Astrocyte (in vitro differentiated cells and primary cell): ENCODE measurements at regions not wholly inside any gene's neighbourhood (a gene's known extent, or its start where the extent isn't known, plus 50 kb on each side); places are given as distances from the start of the nearest gene placed in this dataset.

Experiments
- DNase-seq: peaks from one replicate; pipeline ENCODE4 v3.0.0-alpha.2; 2010; ENCODE audit warnings: low read depth
- FAIRE-seq: peaks from 2 replicates; lab custom pipeline; 2011; peaks lifted over from hg19 to GRCh38; lab: Jason Lieb, UNC
- H2AFZ ChIP-seq: 2 replicates; pipeline ENCODE4 v1.6.0; 2012; ENCODE audit warnings: low read depth, low read length, inconsistent platforms
- H3K27ac ChIP-seq: 2 replicates; pipeline ENCODE4 v1.5.1; 2011; ENCODE audit warnings: low read depth, low read length, inconsistent platforms
- H3K27me3 ChIP-seq: 2 replicates; pipeline ENCODE4 v1.6.0; 2011; ENCODE audit warnings: low read length, inconsistent platforms; ENCODE audit not compliant: insufficient read depth
- H3K36me3 ChIP-seq: 2 replicates; pipeline ENCODE4 v1.5.1; 2011; ENCODE audit warnings: low read length, inconsistent platforms; ENCODE audit not compliant: insufficient read depth
- H3K4me1 ChIP-seq: 2 replicates; pipeline ENCODE4 v1.5.1; 2011; ENCODE audit warnings: low read length, inconsistent platforms; ENCODE audit not compliant: insufficient read depth
- H3K4me2 ChIP-seq: 2 replicates; pipeline ENCODE4 v1.6.0; 2012; ENCODE audit warnings: low read length, inconsistent platforms
- H3K4me3 ChIP-seq: 2 replicates; pipeline ENCODE4 v1.5.1; 2011; ENCODE audit warnings: low read depth, mild to moderate bottlenecking, low read length, inconsistent platforms; ENCODE audit not compliant: insufficient read depth
- H3K79me2 ChIP-seq: 2 replicates; pipeline ENCODE4 v1.6.0; 2012; ENCODE audit warnings: mild to moderate bottlenecking, low read length, inconsistent platforms; ENCODE audit not compliant: insufficient read depth
- H3K9ac ChIP-seq: 2 replicates; pipeline ENCODE4 v1.6.0; 2012; ENCODE audit warnings: mild to moderate bottlenecking, low read length, inconsistent platforms
- H3K9me3 ChIP-seq: 2 replicates; pipeline ENCODE4 v1.5.1; 2012; ENCODE audit warnings: low read depth, mild to moderate bottlenecking, low read length, inconsistent platforms; ENCODE audit not compliant: insufficient read depth
- H4K20me1 ChIP-seq: 2 replicates; pipeline ENCODE4 v1.6.0; 2012; ENCODE audit warnings: low read length, inconsistent platforms; ENCODE audit not compliant: insufficient read depth
- H3K27ac Mint-ChIP-seq: one replicate; pipeline ENCODE4 v1.8.0; 2021; ENCODE audit warnings: mild to moderate bottlenecking, mixed read lengths; ENCODE audit not compliant: unreplicated experiment
- H3K27me3 Mint-ChIP-seq: one replicate; pipeline ENCODE4 v1.8.0; 2021; ENCODE audit warnings: low read depth, mixed read lengths; ENCODE audit not compliant: unreplicated experiment
- H3K36me3 Mint-ChIP-seq: one replicate; pipeline ENCODE4 v1.8.0; 2021; ENCODE audit warnings: low read depth, mixed read lengths; ENCODE audit not compliant: unreplicated experiment
- H3K4me1 Mint-ChIP-seq: one replicate; pipeline ENCODE4 v1.8.0; 2021; ENCODE audit warnings: low read depth, mixed read lengths; ENCODE audit not compliant: unreplicated experiment
- H3K4me3 Mint-ChIP-seq: one replicate; pipeline ENCODE4 v1.8.0; 2021; ENCODE audit warnings: mild to moderate bottlenecking, moderate library complexity, mixed read lengths; ENCODE audit not compliant: unreplicated experiment
- H3K9me3 Mint-ChIP-seq: one replicate; pipeline ENCODE4 v1.8.0; 2021; ENCODE audit warnings: mild to moderate bottlenecking, mixed read lengths; ENCODE audit not compliant: unreplicated experiment
- CTCF ChIP-seq: IDR thresholded peaks from 2 replicates; pipeline ENCODE4 v1.5.1; 2011; ENCODE audit warnings: low read depth, mild to moderate bottlenecking, inconsistent platforms, low read length, moderate library complexity; ENCODE audit not compliant: insufficient read depth
- EZH2 ChIP-seq: IDR thresholded peaks from 2 replicates; pipeline ENCODE4 v1.6.1; 2012; ENCODE audit warnings: mild to moderate bottlenecking, low read length, inconsistent platforms; ENCODE audit not compliant: insufficient read depth

DNA sequence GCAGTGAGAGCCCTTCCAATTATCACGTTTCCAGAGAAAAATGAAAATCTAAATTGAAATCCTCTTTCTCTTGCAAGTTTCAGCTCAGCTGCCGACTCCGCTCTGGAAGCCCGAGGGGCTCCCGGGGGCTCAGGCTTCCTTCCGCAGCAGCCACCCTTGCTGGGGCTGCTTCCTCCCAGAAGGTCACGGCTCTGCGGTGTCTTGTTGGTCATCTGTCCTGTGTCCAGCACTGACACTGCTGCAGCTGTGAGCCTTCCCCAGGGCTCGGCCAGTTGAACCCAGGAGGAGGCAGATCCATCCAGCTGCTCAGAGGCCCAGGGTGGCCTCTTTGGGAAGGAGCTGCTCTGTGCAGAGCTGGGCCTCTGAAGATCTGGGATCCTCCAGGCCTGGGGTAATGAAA is 1337.2 kb downstream of the TBC1D22A start:
- Histone ChIP-seq H3K9me3 (peaks cover 2% of the 10 kb centered on the region), H3K27me3 (no peaks in the 10 kb centered on the region)
- peaks cover 3% of the 10 kb centered on the region for H3K9me3 Mint-ChIP-seq

GRCh38 chr22:48099251-48099650 is 1336.8 kb downstream of the TBC1D22A start:
- H3K9ac ChIP-seq = no peak overlapping the region
- no peak overlapping the region for H3K27ac Mint-ChIP-seq
- no peak overlapping the region for H3K4me3 ChIP-seq
- no peak for TF ChIP-seq CTCF
- TF ChIP-seq EZH2 = no peak
- H4K20me1 ChIP-seq = no peaks in the 10 kb centered on the region
- no peaks in the 10 kb centered on the region for H3K79me2 ChIP-seq
- no peaks in the 10 kb centered on the region for H3K36me3 Mint-ChIP-seq
- H3K9me3 Mint-ChIP-seq = peaks cover 3% of the 10 kb centered on the region
- peaks cover 2% of the 10 kb centered on the region for H3K9me3 ChIP-seq
- no peak for FAIRE-seq
- H3K27ac ChIP-seq = no peak overlapping the region
- H2AFZ ChIP-seq = no peak overlapping the region
- H3K4me3 Mint-ChIP-seq = no peak overlapping the region
- H3K4me1 Mint-ChIP-seq = no peaks in the 10 kb centered on the region
- H3K27me3 ChIP-seq = no peaks in the 10 kb centered on the region
- no peaks in the 10 kb centered on the region for H3K4me1 ChIP-seq
- H3K4me2 ChIP-seq = no peak overlapping the region
- peaks cover 67% of the 10 kb centered on the region for H3K27me3 Mint-ChIP-seq
- no peak for DNase-seq
- H3K36me3 ChIP-seq = no peaks in the 10 kb centered on the region

More for the DNA sequence above, 1337.2 kb downstream of the TBC1D22A start:
- TF ChIP-seq EZH2 (no peak), CTCF (no peak)
- Histone ChIP-seq H3K4me3 (no peak overlapping the region), H3K9ac (no peak overlapping the region), H3K27ac (no peak overlapping the region), H4K20me1 (no peaks in the 10 kb centered on the region), H3K36me3 (no peaks in the 10 kb centered on the region), H3K4me2 (no peak overlapping the region), H2AFZ (no peak overlapping the region), H3K4me1 (no peaks in the 10 kb centered on the region), H3K79me2 (no peaks in the 10 kb centered on the region)
- Mint-ChIP-seq H3K27ac (no peak overlapping the region), H3K4me1 (no peaks in the 10 kb centered on the region), H3K4me3 (no peak overlapping the region), H3K27me3 (peaks cover 69% of the 10 kb centered on the region), H3K36me3 (no peaks in the 10 kb centered on the region)
- no peak for FAIRE-seq
- DNase-seq = no peak

GRCh38 chr22:48098921-48099245 is 1336.4 kb downstream of the TBC1D22A start:
- Mint-ChIP-seq H3K36me3 (no peaks in the 10 kb centered on the region), H3K27ac (no peak overlapping the region), H3K9me3 (peaks cover 3% of the 10 kb centered on the region), H3K4me3 (no peak overlapping the region), H3K4me1 (no peaks in the 10 kb centered on the region), H3K27me3 (peaks cover 64% of the 10 kb centered on the region)
- no peak for DNase-seq
- Histone ChIP-seq H3K4me3 (no peak overlapping the region), H3K9ac (no peak overlapping the region), H3K9me3 (peaks cover 4% of the 10 kb centered on the region), H3K27me3 (no peaks in the 10 kb centered on the region), H3K36me3 (no peaks in the 10 kb centered on the region), H3K79me2 (no peaks in the 10 kb centered on the region), H4K20me1 (no peaks in the 10 kb centered on the region), H3K4me1 (no peaks in the 10 kb centered on the region), H3K27ac (no peak overlapping the region), H2AFZ (no peak overlapping the region), H3K4me2 (no peak overlapping the region)
- FAIRE-seq = no peak
- no peak for TF ChIP-seq EZH2
